ENCODE measurements at regions not wholly inside any gene's neighbourhood (a gene's known extent, or its start where the extent isn't known, plus 50 kb on each side); places are given as distances from the start of the nearest gene placed in this dataset.

GRCh38 chr2:5751873-5752482 is 59.8 kb downstream of the SOX11 start:
- peaks cover 10% of the 10 kb centered on the region for H3K27me3 Mint-ChIP-seq (ENCODE audit: low read depth)
- H3K4me2 ChIP-seq (ENCODE audit: insufficient read depth, insufficient read length, low read length), result no peak overlapping the region

More at GRCh38 chr2:5751873-5752482, 59.8 kb downstream of the SOX11 start:
- Histone ChIP-seq H2BK15ac (ENCODE audit: low read depth, low read length) (no peak overlapping the region), H3K9me3 (ENCODE audit: control insufficient read depth, low read depth, low read length) (no peaks in the 10 kb centered on the region), H2AFZ (ENCODE audit: low read length) (no peak overlapping the region), H3K79me1 (ENCODE audit: insufficient read depth, low read depth, low read length, poor library complexity, severe bottlenecking) (no peaks in the 10 kb centered on the region), H3K27ac (ENCODE audit: insufficient read length, low read depth, low read length) (no peak overlapping the region), H2BK120ac (ENCODE audit: low read depth, low read length, poor library complexity, severe bottlenecking) (no peak overlapping the region), H3K4ac (ENCODE audit: low read depth, low read length) (no peak overlapping the region), H4K5ac (ENCODE audit: insufficient read length, low read depth, low read length) (no peak overlapping the region), H2AK5ac (ENCODE audit: insufficient read length, low read length) (no peak overlapping the region), H3K9ac (ENCODE audit: extremely low read depth, insufficient read length, low read length) (no peak overlapping the region), H2BK20ac (ENCODE audit: low read depth, low read length, poor library complexity, severe bottlenecking) (no peak overlapping the region), H3T11ph (ENCODE audit: low read length) (no peak overlapping the region), H2BK12ac (ENCODE audit: insufficient read length, low read depth, low read length) (no peak overlapping the region), H3K14ac (ENCODE audit: insufficient read depth, low read length) (no peak overlapping the region), H3K18ac (ENCODE audit: insufficient read length, low read depth, low read length) (no peak overlapping the region), H4K8ac (replicated peaks; ENCODE audit: insufficient read length, low read depth, low read length) (no peak overlapping the region), H4K20me1 (ENCODE audit: control insufficient read depth, insufficient read depth, insufficient read length) (no peaks in the 10 kb centered on the region), H3K4me1 (ENCODE audit: insufficient read depth, low read length) (no peaks in the 10 kb centered on the region), H3K56ac (ENCODE audit: insufficient read length, low read depth, low read length) (no peak overlapping the region), H4K91ac (ENCODE audit: insufficient read length, low read depth, low read length) (no peak overlapping the region), H3K23ac (ENCODE audit: insufficient read length, low read depth, low read length) (no peak overlapping the region), H3K23me2 (ENCODE audit: insufficient read length, low read depth, low read length, poor library complexity, severe bottlenecking) (no peaks in the 10 kb centered on the region), H2BK5ac (ENCODE audit: insufficient read length, low read length) (no peak overlapping the region), H3K79me2 (ENCODE audit: insufficient read depth, low read length) (no peaks in the 10 kb centered on the region), H3K27me3 (ENCODE audit: insufficient read depth, low read length) (no peaks in the 10 kb centered on the region)
- Mint-ChIP-seq H3K9me3 (no peaks in the 10 kb centered on the region), H3K36me3 (ENCODE audit: insufficient read depth in 1 of 3, low read depth in 3 of 3) (no peaks in the 10 kb centered on the region), H3K27ac (no peak overlapping the region; a peak in 1 of 7 replicates), H3K4me3 (no peak overlapping the region), H3K4me1 (peaks cover 12 to 17% of the 10 kb centered on the region in 2 experiments)
- DNase-seq, result no peak
- no CpG with 5 or more reads among the region's 5 CpGs for WGBS (ENCODE audit: extremely low coverage, insufficient read length, low lambda C conversion rate)
- no peak for TF ChIP-seq CTCF (conservative IDR thresholded peaks at IDR 0.05)

Data from H9 (cell line).